CD4-positive, alpha-beta T cell treated with Interferon alpha-2 for 1 hour (primary cell): ENCODE measurements at regions not wholly inside any gene's neighbourhood (a gene's known extent, or its start where the extent isn't known, plus 50 kb on each side); places are given as distances from the start of the nearest gene placed in this dataset.

ENCODE experiments used
- DNase-seq, 2 donors: peaks; one replicate each; pipeline ENCODE4 v3.0.0-alpha.2; 2020 to 2022

GRCh38 chr7:124130-124949 is 68.0 kb upstream of the FAM20C start:
- no peak for DNase-seq

GRCh38 chr7:125061-125475 is 67.3 kb upstream of the FAM20C start:
- no peak for DNase-seq

GRCh38 chr7:125661-126060 is 66.7 kb upstream of the FAM20C start:
- DNase-seq: no peak

- DNase-seq: no peak
Measured at GRCh38 chr7:126368-126767, 66.0 kb upstream of the FAM20C start.

DNA sequence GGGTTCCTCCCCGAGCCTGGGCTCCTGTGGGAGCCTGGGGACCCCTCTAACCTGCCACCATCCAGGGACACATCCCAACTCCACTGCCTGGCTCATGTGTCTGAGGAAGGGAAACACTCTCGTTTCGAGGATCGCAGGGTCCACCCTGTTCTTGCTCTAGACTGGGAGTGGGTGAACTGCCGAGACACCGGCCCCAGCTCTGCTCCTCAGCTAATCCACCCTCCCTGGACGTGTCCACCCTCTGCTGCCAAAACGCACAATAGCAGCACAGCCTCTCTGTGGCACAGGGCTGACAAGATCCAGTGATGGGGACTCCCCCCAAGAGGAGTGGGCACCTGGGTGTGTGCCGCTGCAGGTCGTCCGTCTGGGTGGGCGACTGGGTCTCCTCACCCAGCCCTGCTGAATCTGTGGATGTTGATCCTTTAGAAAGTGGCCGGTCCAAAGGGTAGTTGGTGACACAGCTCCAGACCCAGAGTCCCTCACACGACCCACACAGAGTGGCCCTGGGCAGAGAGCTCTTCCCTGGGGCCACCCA is 65.2 kb upstream of the FAM20C start:
- no peak for DNase-seq

DNA sequence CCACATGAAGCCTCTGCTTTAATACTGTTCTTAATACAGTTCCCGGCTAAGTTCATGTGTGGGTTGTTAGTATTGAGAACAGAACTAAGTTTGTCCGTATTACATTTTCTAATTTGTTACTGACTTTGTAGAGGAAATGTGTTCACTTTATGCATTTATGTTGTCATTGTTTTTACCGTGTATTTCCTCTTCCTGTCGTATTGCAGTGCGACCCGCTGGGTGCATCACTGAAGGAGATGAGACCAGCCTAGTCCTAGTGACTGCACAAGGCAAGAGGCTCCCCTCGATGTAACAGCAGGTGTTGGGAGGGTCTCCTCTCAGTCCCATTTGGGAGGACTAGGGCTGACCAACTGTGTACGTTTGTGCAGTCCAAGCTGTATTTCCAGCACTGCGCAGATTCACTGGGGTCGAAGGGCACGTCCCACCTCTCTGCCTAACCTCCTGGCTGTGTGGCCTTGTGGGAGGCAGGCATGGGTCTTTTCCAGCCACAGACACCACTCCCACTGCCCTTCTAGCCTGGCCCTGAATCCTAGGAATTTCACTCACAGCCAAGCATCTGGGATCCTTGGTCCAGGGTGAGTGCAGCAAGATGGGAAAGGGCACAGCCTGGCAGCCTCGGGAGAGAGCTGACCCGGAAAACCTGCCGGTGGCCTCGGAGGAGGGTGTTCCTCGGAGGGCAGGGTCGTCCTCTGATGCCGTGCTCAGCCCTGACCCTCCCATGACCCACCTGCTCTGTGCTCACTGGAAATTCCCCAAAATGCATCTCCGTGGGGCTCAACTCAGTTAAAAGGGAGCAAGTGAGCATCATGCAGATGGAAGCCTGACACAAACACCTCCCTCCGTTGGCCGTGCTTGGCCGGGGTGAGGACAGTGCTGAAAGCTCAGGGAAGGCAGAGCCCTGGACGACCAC is 63.9 kb upstream of the FAM20C start:
- no peak for DNase-seq

- DNase-seq: no peak
Measured at GRCh38 chr7:129366-130221, 62.8 kb upstream of the FAM20C start.

- DNase-seq: no peak
Measured at GRCh38 chr7:130222-130572, 62.2 kb upstream of the FAM20C start.

GRCh38 chr7:130875-131780 is 61.2 kb upstream of the FAM20C start:
- no peak for DNase-seq

DNA sequence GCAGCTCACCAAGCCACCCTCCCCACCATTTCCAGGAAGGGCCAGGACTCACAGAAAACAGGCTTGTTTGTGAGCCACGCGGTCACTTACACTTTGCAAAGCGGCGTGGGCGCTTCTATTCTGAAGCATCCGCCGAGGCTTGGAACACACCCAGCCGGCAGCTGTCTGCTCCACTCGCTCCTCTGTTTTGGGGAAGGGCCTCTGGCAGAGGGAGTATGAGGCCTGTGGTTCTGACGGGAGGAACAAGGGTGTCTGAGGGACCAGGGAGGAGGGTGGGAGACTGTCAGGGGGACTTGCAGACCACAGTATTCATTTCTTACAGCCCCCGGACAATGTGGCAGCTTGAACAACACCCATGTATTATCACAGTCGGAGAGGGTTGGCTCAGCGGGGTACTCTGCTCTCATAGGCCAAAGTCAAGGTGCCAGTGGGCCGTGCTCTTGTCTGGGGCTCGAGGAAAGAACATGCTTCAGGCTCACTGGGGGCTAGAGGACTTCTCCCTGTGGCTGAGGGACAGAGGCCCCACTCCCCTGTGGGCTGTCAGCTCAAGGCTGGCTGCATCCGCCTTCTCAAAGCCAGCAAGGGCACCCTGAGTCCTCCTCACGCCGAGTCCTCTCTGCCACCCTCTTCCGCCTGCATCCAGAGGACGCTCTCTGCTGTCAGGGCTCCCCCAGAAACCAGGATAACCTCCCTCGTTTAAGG is 60.4 kb upstream of the FAM20C start:
- no peak for DNase-seq

DNA sequence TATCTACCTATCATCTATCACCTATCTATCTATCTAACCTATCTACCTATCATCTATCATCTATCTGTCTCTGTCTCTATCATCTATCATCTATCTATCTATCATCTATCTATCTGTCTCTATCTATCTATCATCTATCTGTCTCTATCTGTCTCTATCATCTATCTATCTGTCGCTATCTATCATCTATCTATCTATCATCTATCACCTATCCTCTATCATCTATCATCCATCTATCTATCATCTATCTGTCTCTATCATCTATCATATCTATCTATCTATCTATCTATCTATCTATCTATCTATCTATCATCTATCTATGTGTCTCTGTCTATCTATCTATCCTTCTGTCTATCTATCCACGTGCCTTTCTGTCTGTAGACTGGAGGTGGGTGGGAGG is 59.5 kb upstream of the FAM20C start:
- no peak for DNase-seq

DNA sequence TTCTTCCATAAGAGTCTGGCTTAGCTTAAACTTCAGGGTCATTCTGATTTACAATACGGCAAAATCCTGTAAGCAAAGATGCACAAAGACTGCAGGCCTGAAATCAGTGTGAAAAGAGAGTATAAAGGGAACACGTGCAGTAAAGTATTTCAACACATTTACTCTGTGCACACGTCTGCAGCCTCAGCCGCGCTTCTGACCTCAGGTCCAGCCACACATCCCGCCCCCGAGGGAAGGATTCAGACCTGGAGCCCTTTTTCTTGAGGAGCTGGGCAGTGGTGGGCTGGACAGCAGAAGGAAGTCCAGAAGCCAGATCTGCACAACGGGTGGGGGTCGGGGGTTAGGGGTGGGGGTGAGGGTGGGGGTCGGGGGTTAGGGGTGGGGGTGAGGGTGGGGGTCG is 58.9 kb upstream of the FAM20C start:
- no peak for DNase-seq

GRCh38 chr7:134029-134428 is 58.3 kb upstream of the FAM20C start:
- DNase-seq: no peak

- no peak for DNase-seq
Measured at GRCh38 chr7:134561-135256, 57.7 kb upstream of the FAM20C start.

DNA sequence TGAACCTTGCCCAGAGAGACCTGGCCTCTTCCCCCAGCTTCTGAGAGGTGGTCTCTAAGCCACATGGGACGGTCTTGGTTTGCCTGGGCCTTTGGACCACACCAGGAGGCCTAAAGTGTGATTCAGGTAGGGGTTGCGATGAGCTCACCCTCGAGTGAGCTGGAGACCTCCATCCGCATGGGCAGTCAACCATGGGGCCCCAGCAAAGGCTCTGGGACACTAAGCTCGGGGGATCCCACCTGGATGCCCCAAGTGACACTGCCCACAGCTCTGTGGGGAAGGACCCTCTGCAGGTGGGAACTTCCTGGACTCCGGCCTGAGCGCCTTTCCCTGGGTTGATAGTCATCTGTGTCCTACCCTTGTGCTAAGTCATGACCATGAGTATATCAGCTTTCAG is 57.1 kb upstream of the FAM20C start:
- DNase-seq: no peak

GRCh38 chr7:135731-136645 is 56.4 kb upstream of the FAM20C start:
- no peak for DNase-seq

DNA sequence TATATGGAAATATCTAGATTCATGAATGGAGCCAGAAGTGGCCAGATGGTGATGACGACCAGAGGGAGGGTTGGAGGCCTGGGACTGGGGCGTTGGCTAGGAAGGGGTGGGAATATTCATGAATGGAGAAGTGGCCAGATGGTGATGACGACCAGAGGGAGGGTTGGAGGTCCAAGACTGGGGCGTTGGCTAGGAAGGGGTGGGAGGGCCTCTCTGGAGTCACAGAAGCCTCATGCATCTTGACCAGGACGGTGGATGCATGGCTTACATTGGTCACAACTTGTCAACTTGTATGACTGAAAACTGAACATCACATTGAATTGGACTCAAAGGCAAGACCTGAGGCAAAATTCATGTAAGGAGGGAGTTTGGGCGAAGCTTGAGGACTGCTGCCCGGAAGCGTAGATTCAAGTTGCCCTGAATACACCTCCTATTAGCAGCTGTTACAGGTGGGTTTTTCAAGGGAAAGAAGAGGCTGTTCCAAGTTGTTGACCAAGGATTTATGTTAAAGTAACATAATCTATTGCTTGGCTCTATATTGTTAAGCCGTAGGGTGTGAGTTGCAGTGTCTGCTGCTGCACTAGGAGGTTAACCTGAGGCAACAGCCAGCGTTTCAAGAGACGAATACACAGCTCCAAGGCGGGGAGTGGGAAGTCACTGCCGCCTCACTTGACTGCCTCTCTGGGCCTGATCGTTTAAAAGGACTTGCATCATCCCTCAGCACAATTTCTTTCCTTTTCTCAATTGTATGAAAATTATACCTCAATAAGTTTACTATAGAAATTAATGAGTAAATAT is 55.1 kb upstream of the FAM20C start:
- no peak for DNase-seq

DNA sequence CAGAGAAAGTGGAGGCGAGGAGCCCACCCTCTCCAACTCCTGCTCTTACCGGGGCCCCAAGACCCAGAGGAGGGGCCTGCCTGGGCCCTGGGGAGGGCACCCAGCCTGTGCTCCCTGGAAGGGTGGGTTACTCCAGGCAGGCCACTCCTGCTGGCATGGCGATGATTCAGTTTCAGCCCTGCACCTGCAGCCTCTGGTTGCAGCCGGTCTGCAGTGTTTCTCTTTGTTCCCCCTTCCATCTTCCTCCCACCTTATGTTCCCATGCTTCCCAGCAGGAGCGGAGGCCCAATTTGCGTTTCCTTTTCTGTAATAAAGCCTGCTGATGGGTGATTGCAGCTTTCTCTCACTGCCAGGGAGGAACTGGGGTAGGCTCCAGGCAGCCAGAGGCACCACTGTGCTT is 53.2 kb upstream of the FAM20C start:
- no peak for DNase-seq
